D341Med (cell line): ENCODE measurements at regions not wholly inside any gene's neighbourhood (a gene's known extent, or its start where the extent isn't known, plus 50 kb on each side); places are given as distances from the start of the nearest gene placed in this dataset.
"Not testable (repeated sequence)": the region's sequence is repeated elsewhere in the genome, so short reads cannot be mapped to it uniquely, and the experiment has no call there.

Experiments used
- DNase-seq: peaks from one replicate; pipeline ENCODE4 v3.0.0; 2012; ENCODE audit warnings: low spot score

GRCh38 chr13:50485979-50486935 is 357.2 kb downstream of the DLEU7 start:
- DNase-seq, result no peak

GRCh38 chr13:50493683-50494082 is 349.8 kb downstream of the DLEU7 start:
- no peak for DNase-seq

DNA sequence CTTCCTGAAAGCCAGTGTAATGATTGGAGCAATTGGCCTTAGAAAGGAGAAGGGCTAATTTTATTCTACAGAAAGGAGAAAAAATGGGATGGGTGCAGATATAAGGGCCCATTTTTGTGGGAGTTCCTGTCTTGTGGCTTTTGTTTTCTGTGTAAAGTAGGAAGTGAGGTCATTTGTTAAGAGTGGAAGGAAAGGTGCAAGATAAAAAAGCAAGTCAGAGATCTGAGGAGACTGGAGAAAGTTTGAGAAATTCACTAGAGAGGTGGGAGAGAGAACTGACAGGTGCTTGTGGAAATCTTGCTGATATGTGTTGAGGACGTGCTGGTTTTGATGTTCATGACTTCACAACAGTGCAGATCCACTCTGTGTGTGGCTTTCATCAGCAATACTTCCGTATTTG is 349.4 kb downstream of the DLEU7 start:
- no peak for DNase-seq

DNA sequence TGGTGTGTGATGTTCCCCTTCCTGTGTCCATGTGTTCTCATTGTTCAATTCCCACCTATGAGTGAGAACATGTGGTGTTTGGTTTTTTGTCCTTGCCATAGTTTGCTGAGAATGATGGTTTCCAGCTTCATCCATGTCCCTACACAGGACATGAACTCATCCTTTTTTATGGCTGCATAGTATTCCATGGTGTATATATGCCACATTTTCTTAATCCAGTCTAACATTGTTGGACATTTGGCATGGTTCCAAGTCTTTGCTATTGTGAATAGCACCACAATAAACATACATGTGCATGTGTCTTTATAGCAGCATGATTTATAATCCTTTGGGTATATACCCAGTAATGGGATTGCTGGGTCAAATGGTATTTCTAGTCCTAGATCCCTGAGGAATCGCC is 340.3 kb downstream of the DLEU7 start:
- not testable (repeated sequence) for DNase-seq

DNA sequence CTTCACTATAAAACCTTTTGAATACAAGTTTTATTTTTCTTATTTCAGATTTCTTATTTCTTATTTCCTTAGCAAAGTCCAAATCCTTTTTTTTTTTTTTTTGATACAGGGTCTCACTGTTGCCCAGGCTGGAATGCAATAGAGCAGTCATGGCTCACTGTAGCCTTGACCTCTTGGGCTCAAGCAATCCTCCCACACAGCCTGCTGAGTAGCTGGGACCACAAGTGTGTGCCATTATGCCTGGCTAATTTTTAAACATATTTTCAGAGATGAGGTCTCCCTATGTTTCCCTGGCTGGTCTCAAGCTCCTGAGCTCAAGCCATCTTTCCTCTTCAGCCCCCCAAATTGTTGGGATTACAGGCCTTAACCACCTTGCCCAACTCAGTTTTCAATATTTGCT is 334.3 kb downstream of the DLEU7 start:
- DNase-seq, result no peak

DNA sequence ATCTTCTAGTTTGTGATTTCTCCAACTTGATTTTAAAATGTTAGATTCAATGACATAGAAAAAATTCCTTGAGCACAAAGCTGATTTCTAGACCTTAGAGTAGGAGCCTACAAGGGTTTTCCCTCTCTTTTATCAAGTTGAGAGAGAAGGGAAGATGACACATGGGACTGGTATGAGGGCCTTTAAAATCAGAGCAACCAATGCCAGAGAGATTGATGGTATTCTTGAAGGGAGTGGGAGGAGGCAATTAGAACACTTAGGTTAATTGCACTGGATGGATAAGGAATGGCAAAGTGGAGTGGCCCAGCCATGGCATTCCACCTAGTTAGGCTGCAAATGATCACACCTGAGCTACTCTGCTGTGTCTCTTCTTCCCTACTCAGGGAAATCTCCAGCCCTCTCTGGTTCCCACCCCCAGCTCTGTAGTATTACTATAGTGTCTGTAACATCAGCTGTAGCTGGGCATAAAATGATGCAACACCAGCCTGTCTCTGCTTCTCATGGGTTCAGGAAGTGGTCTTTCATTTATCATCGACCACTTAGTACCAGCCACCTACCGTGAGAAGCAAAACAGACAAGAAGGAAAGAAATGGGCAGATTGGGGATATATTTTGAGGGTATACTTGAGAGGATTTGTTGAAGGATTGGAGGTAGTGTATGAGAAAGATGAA is 333.6 kb downstream of the DLEU7 start:
- no peak for DNase-seq

DNA sequence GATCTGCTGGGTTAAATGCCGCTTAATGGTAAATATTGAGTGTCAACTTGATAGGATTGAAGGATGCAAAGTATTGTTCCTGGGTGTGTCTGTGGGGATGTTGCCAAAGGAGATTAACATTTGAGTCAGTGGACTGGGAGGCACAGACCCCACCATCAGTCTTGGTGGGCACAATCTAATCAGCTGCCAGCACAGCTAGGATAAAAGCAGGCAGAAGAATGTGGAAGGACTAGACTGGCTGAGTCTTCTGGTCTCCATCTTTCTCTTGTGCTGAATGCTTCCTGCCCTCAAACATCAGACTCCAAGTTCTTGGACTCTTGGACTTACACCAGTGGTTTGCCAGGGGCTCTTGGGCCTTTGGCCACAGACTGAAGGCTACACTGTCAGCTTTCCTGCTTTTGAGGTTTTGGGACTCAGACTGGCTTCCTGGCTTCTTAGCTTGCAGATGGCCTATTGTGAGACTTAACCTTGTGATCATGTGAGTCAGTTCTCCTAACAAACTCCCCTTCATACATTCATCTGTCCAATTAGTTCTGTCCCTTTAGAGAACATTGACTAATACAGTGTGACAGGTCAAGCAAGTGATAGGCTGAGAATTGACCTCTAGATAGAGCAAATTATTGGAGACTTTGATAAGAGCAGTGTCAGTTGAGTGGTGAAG is 332.5 kb downstream of the DLEU7 start:
- not testable (repeated sequence) for DNase-seq

- DNase-seq, result no peak
Observed at GRCh38 chr13:50511877-50512341, 331.6 kb downstream of the DLEU7 start.

- no peak for DNase-seq
Observed at GRCh38 chr13:50512474-50513299, 330.8 kb downstream of the DLEU7 start.

GRCh38 chr13:50513300-50513877 is 330.1 kb downstream of the DLEU7 start:
- DNase-seq, result no peak

DNA sequence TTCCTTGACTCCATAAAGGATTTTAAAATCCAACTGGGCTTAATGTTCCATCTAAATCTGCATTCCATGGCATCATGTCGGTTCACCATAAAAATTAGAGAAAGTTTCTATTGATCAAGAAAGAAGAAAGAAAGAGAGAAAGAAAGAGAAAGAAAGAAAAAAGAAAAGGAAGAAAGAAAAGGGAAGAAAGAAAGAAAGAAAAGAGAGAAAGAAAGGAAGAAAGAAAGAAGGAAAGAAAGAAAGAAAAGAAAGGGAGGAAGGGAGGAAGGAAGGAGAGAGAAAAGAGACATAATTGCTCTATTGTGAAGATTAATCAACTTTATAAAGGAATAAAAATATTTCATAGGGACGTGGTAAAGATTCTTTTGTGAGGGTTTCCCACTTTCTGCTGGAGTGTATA is 329.2 kb downstream of the DLEU7 start:
- no peak for DNase-seq

DNA sequence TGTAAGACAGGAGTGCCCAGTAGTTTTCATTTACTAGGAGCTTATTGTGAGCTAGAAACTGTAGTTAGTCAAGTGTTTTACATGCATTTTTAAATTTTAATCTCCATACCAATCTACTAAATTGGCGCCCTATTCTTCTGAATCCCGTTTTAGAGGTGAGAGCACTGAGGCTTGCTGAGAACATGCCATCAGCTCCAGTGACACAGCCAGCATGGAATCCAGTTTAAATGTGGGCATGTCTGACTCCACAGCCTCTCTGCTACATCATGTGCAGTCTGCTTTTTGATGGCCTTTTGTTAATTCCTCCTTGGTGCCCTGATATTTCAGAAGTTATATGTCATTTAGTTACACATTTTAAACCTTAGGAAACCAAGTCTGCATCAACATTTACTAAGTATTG is 325.4 kb downstream of the DLEU7 start:
- DNase-seq, result no peak

GRCh38 chr13:50518781-50519201 is 324.7 kb downstream of the DLEU7 start:
- no peak for DNase-seq

- no peak for DNase-seq
Observed at GRCh38 chr13:50519866-50520265, 323.6 kb downstream of the DLEU7 start.

DNA sequence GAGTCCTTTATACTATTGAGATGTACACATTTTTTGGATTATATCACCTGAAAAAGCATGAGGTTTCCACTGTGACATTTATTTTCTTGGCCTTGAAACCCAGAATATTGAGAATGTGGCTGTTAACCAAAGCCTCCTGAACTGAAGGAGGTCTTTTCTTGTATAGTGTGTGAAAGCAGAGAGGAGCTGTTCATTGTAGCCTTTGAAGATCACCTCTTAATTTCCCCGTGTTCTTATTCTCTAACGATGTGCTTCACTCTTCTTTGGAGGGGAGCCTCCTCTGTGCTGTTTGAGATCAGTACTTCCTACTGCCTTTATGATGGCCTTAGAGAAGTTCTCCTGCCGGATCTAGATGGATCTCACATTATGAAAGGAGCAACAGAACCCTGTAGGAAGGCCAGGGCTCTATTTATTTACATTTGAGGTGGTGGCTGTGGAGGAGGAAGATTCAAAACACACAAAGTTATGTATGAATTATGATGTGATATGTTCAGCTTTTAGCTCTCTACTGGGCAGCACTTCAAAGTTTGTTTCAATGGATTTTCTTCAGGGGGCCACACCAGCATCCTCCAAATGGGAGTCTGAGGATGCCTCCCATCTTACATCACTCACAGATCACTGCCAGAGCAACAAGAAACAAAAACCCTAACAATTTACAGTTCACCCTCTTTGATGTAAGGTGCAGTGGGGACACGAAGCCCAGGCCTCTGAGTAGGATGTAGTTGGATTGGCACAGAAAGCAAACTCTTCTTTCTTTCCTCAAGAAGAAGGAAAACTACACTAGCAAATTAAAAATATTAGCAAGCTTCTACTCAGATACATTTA is 322.3 kb downstream of the DLEU7 start:
- no peak for DNase-seq

GRCh38 chr13:50521831-50522149 is 321.7 kb downstream of the DLEU7 start:
- DNase-seq, result no peak

- no peak for DNase-seq
Observed at GRCh38 chr13:50522506-50522905, 321.0 kb downstream of the DLEU7 start.

GRCh38 chr13:50523307-50523706 is 320.2 kb downstream of the DLEU7 start:
- no peak for DNase-seq

DNA sequence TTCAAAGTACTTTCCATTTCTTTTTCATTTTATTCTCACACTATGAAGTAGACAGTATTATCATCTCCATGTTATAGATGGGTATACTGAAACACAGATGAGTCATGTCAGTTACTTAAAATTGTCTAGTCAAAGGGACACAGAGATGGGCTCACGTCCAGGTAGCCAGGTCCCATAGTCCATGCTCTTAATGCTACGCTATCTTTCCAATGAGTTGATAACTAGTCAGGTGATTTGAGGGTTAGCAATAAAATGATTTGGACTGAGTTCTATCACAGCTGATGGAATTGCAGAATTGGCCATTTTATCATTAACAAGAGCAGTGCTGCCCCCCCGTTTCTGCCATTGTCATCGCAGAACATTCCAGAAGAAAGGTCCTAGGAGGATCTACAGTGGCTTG is 318.9 kb downstream of the DLEU7 start:
- DNase-seq, result no peak

DNA sequence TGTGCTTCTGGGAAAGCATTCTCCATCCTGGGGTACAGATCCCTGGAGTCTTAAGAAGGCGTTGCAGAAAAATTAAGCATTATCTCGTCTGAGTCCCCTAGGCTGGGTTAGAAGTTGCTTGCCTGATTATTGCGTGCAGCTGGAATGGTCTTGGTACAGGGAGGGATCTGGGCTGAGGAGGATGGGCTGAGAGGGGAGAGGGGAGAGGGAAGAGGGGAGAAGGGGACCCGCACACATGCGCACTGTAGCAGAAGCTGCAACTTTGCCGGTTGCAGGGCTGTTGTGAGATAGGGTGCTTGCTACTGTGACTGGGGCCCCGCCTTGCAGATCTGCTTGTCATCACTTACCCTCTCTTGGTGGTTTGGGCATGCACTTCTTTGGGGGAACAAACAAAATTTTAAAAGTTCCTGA is 316.8 kb downstream of the DLEU7 start:
- DNase-seq, result no peak

GRCh38 chr13:50527188-50527587 is 316.3 kb downstream of the DLEU7 start:
- no peak for DNase-seq
